ENCODE measurements at regions not wholly inside any gene's neighbourhood (a gene's known extent, or its start where the extent isn't known, plus 50 kb on each side); places are given as distances from the start of the nearest gene placed in this dataset.

GRCh38 chr1:199098468-199098867 lies 459.6 kb downstream of the PTPRC start:
- DNase-seq, result no peak
- Histone ChIP-seq H3K9me3 (ENCODE audit: severe bottlenecking) (peaks cover 16% of the 10 kb centered on the region), H3K27me3 (ENCODE audit: insufficient read depth, low read depth, severe bottlenecking) (no peaks in the 10 kb centered on the region), H3K4me3 (ENCODE audit: low read depth, low read length) (no peak overlapping the region), H3K27ac (peak overlapping the region; percentile 10; the same call in 1 of the 2 replicates), H3K36me3 (no peaks in the 10 kb centered on the region)
- no peak for TF ChIP-seq CTCF (IDR thresholded peaks at IDR 0.05; ENCODE audit: low read depth, low read length)

- Histone ChIP-seq H3K27me3 (ENCODE audit: insufficient read depth, low read depth, severe bottlenecking) (no peaks in the 10 kb centered on the region), H3K4me3 (ENCODE audit: low read depth, low read length) (no peak overlapping the region), H3K27ac (no peak overlapping the region), H3K9me3 (ENCODE audit: severe bottlenecking) (peaks cover 26% of the 10 kb centered on the region), H3K36me3 (no peaks in the 10 kb centered on the region)
- TF ChIP-seq CTCF (IDR thresholded peaks at IDR 0.05; ENCODE audit: low read depth, low read length), result no peak
- DNase-seq, result no peak
Measured at GRCh38 chr1:199101139-199101538, 462.3 kb downstream of the PTPRC start.

DNA sequence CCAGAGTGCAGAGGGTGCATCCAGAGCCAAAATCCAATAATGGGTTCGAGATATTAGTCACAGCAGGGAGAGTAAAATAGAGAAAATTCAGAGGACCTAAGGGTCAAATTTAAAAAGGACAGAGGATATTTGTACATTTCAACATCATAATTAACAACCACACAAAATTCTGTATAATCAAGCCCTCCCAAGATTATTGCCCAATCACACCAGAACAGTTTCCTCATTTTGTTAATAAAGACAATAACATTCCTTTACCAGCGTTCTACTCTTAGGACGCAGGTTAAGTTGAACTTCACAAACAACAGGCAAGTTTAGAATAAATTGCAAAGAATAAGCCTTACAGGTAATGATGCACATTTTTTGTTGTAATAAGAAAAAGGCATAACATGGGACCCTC lies 462.8 kb downstream of the PTPRC start:
- no peak for DNase-seq
- no peak overlapping the region for H3K4me3 ChIP-seq (ENCODE audit: low read depth, low read length)
- TF ChIP-seq CTCF (IDR thresholded peaks at IDR 0.05; ENCODE audit: low read depth, low read length), result no peak
- H3K27ac ChIP-seq, result no peak overlapping the region
- no peaks in the 10 kb centered on the region for H3K27me3 ChIP-seq (ENCODE audit: insufficient read depth, low read depth, severe bottlenecking)
- peaks cover 31% of the 10 kb centered on the region for H3K9me3 ChIP-seq (ENCODE audit: severe bottlenecking)
- no peaks in the 10 kb centered on the region for H3K36me3 ChIP-seq

DNA sequence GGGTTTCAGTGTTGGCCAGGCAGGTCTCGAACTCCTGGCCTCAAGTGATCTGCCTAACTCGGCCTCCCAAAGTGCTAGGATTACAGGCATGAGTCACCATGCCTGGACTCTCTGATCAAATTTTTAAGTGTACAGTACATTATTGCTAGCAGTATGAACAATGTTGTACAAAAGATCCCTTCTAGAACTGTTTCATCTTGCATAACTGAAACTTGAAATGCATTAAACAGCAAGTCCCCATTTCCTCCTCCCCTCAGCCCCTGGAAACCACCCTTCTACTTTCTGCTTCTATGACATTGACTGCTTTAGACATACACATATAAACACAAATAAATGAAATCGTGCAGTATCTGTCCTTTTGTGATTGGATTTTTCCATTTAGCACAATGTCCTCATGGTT lies 463.4 kb downstream of the PTPRC start:
- H3K36me3 ChIP-seq, result no peaks in the 10 kb centered on the region
- no peak overlapping the region for H3K27ac ChIP-seq
- H3K9me3 ChIP-seq (ENCODE audit: severe bottlenecking), result peaks cover 27% of the 10 kb centered on the region
- no peak overlapping the region for H3K4me3 ChIP-seq (ENCODE audit: low read depth, low read length)
- TF ChIP-seq CTCF (IDR thresholded peaks at IDR 0.05; ENCODE audit: low read depth, low read length), result no peak
- no peaks in the 10 kb centered on the region for H3K27me3 ChIP-seq (ENCODE audit: insufficient read depth, low read depth, severe bottlenecking)
- no peak for DNase-seq

DNA sequence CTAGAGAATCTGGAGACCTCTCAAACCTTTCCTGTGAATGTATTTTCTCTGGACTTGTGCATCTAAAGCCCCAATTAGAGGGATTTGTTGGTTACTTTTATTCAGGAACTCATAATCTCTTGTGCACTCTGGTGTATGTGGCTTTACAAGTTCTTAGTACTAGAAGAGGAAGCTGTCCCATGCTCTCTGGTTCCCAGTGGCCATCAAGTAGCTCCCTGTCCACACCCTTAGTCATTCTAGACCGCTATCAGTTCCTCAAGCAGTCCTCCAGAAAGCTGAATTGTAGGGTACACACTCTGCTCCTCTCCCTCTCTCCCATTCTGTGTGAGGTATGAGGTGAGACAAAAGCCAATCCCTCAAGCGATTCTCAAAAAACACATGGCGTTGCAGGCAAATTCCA lies 470.3 kb downstream of the PTPRC start:
- no peak for DNase-seq
- no peak for TF ChIP-seq CTCF (IDR thresholded peaks at IDR 0.05; ENCODE audit: low read depth, low read length)
- H3K27me3 ChIP-seq (ENCODE audit: insufficient read depth, low read depth, severe bottlenecking), result no peaks in the 10 kb centered on the region
- no peak overlapping the region for H3K27ac ChIP-seq
- peaks cover 23% of the 10 kb centered on the region for H3K9me3 ChIP-seq (ENCODE audit: severe bottlenecking)
- no peak overlapping the region for H3K4me3 ChIP-seq (ENCODE audit: low read depth, low read length)
- H3K36me3 ChIP-seq, result no peaks in the 10 kb centered on the region

DNA sequence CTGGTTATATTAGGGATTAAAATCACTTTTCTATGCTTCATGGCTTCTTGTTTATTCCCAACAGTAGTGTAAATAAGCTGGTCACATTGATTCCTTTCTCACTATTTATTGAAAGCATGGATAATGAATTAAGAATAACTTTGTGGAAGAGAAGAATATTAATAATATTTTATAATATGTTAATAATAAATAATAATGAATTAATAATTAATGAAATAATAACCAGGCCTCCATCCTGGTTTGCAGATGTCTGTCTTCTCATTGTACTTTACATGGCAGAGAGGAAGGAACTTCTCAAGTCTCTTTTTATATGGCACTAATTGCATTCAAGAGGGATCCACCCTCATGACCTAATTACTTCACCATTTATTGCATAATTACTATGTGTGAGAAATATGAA lies 473.5 kb downstream of the PTPRC start:
- H3K27me3 ChIP-seq (ENCODE audit: insufficient read depth, low read depth, severe bottlenecking), result no peaks in the 10 kb centered on the region
- TF ChIP-seq CTCF (IDR thresholded peaks at IDR 0.05; ENCODE audit: low read depth, low read length), result no peak
- H3K36me3 ChIP-seq, result no peaks in the 10 kb centered on the region
- no peak overlapping the region for H3K27ac ChIP-seq
- DNase-seq, result no peak
- H3K4me3 ChIP-seq (ENCODE audit: low read depth, low read length), result no peak overlapping the region
- peaks cover 8% of the 10 kb centered on the region for H3K9me3 ChIP-seq (ENCODE audit: severe bottlenecking)
